ENCODE measurements at regions not wholly inside any gene's neighbourhood (a gene's known extent, or its start where the extent isn't known, plus 50 kb on each side); places are given as distances from the start of the nearest gene placed in this dataset.

DNA sequence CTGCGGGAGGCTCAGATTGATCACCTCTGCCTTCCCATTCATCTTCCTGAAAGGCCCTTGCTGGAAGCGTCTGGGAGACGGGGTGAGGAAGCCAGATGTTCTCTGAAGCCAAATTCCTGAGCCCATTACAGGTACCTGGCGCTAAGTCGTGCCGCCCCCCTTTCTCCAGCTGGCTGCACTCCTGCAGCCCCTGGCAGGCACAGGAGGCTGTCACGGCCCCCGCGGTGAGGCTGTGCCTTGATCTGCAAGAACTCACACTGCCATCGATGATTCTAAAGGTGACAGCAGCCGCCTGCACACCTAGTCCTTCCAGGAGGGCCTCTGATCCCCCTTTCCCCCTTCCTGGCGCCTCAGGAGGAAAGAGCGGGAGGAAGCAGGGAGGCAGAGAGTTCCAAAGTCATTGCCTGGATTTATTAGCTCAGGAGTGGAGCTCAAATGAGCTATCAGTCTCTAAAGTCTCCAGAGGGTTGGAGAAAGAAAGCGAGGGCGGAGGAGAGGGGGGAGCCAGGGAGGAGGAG lies 106.9 kb downstream of the RFLNA start:
- no peaks in the 10 kb centered on the region for H3K9me3 ChIP-seq
- H3K4me3 ChIP-seq, result no peak overlapping the region
- intact Hi-C loops (cut with DNase I), result no loop called here
- DNase-seq (ENCODE audit: low spot score in 2 of 2), result no peak
- peaks cover 38 to 44% of the 10 kb centered on the region in 2 donors for H3K36me3 ChIP-seq
- H3K4me1 ChIP-seq, result peaks cover 15 to 46% of the 10 kb centered on the region in 2 donors
- H3K27me3 ChIP-seq, result no peaks in the 10 kb centered on the region
- peak overlapping the region in 1 of 2 donors; percentile 39 for H3K27ac ChIP-seq
- TF ChIP-seq CTCF (IDR thresholded peaks at IDR 0.05), result no peak

DNA sequence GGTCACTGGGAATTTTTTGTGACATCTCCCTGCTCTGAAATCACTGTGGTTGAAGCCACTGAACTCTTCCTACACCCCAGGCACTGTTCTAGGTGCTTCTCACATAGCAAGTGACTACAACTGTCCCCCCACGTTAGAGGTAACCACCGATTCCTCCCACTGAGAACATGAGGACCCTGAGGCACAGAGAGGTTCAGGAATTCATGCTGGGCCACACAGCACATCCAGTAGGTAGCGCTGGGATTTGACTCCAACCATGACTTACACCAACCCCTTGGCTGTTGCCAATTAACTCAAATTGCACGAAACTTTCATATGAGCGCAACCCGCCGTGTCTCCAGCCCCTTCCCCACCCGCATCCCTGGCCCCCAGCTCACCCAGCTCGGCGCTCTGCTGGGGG lies 105.2 kb downstream of the RFLNA start:
- H3K4me1 ChIP-seq, result peaks cover 15 to 52% of the 10 kb centered on the region in 2 donors
- H3K27ac ChIP-seq, result peak overlapping the region in 1 of 2 donors; percentile 90
- no peak overlapping the region for H3K4me3 ChIP-seq
- intact Hi-C loops (cut with DNase I), result no loop called here
- H3K36me3 ChIP-seq, result peaks cover 44 to 56% of the 10 kb centered on the region in 2 donors
- no peaks in the 10 kb centered on the region for H3K9me3 ChIP-seq
- no peak for TF ChIP-seq CTCF (IDR thresholded peaks at IDR 0.05)
- no peak for DNase-seq (ENCODE audit: low spot score in 2 of 2)
- H3K27me3 ChIP-seq, result no peaks in the 10 kb centered on the region

- peak overlapping the region; percentile 47 to 90 for H3K27ac ChIP-seq
- H3K4me3 ChIP-seq, result no peak overlapping the region
- DNase-seq (ENCODE audit: low spot score in 2 of 2), result no peak
- H3K36me3 ChIP-seq, result peaks cover 48 to 59% of the 10 kb centered on the region in 2 donors
- no peaks in the 10 kb centered on the region for H3K27me3 ChIP-seq
- H3K9me3 ChIP-seq, result no peaks in the 10 kb centered on the region
- intact Hi-C loops (cut with DNase I), result no loop called here
- H3K4me1 ChIP-seq, result peaks cover 16 to 53% of the 10 kb centered on the region in 2 donors
- peak; percentile 21 to 66 (median 58) for TF ChIP-seq CTCF (IDR thresholded peaks at IDR 0.05)
These were observed 104.7 kb downstream of the RFLNA start for GRCh38 chr12:124399622-124400021.

- Histone ChIP-seq H3K27ac (peak overlapping the region; percentile 47 to 90), H3K4me1 (peaks cover 14 to 53% of the 10 kb centered on the region in 2 donors), H3K27me3 (no peaks in the 10 kb centered on the region), H3K9me3 (no peaks in the 10 kb centered on the region), H3K4me3 (no peak overlapping the region), H3K36me3 (peaks cover 49 to 62% of the 10 kb centered on the region in 2 donors)
- DNase-seq (ENCODE audit: low spot score in 2 of 2), result peak; percentile 43 to 91
- peak in 1 of 3 experiments; percentile 4 for TF ChIP-seq CTCF (IDR thresholded peaks at IDR 0.05)
- intact Hi-C loops (cut with DNase I), result no loop called here
These were observed 103.8 kb downstream of the RFLNA start for GRCh38 chr12:124398578-124399227.

- intact Hi-C loops (cut with DNase I), result no loop called here
- Histone ChIP-seq H3K27ac (peak overlapping the region; percentile 47 to 90), H3K27me3 (no peaks in the 10 kb centered on the region), H3K36me3 (peaks cover 48 to 65% of the 10 kb centered on the region in 2 donors), H3K4me3 (no peak overlapping the region), H3K9me3 (no peaks in the 10 kb centered on the region), H3K4me1 (peaks cover 17 to 54% of the 10 kb centered on the region in 2 donors)
- no peak for TF ChIP-seq CTCF (IDR thresholded peaks at IDR 0.05)
- DNase-seq (ENCODE audit: low spot score in 2 of 2), result no peak
These were observed 103.1 kb downstream of the RFLNA start for GRCh38 chr12:124397807-124398577.
